ENCODE measurements at regions not wholly inside any gene's neighbourhood (a gene's known extent, or its start where the extent isn't known, plus 50 kb on each side); places are given as distances from the start of the nearest gene placed in this dataset.

DNA sequence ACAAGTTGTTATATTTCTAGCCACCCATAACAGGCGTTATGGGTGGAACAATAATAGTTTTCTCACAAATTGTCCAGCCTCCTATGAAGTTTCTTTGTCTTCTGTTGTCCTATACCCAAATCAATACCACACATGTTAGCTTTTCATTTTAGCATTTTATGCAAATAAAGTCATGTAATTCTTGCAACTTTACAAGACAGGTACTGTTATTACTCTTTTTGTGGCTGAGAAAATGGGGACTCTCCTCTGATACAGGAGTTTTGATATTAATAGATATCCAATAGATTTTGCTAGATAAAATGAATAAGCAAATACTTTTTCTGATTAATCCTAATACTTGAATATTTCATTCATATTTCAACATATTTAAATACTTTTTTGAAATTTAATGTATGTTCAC, 151.0 kb downstream of the PMAIP1 start:
- H3K36me3 Mint-ChIP-seq (ENCODE audit: low read depth): peaks cover 1% of the 10 kb centered on the region
- peaks cover 4% of the 10 kb centered on the region for H3K9me3 Mint-ChIP-seq (ENCODE audit: low read depth)
- H3K4me3 Mint-ChIP-seq (ENCODE audit: unreplicated experiment): no peak overlapping the region
- no peaks in the 10 kb centered on the region for H3K27me3 Mint-ChIP-seq (ENCODE audit: low read depth)
- no peak for DNase-seq (ENCODE audit: low spot score)
- TF ChIP-seq, protein P1, sequence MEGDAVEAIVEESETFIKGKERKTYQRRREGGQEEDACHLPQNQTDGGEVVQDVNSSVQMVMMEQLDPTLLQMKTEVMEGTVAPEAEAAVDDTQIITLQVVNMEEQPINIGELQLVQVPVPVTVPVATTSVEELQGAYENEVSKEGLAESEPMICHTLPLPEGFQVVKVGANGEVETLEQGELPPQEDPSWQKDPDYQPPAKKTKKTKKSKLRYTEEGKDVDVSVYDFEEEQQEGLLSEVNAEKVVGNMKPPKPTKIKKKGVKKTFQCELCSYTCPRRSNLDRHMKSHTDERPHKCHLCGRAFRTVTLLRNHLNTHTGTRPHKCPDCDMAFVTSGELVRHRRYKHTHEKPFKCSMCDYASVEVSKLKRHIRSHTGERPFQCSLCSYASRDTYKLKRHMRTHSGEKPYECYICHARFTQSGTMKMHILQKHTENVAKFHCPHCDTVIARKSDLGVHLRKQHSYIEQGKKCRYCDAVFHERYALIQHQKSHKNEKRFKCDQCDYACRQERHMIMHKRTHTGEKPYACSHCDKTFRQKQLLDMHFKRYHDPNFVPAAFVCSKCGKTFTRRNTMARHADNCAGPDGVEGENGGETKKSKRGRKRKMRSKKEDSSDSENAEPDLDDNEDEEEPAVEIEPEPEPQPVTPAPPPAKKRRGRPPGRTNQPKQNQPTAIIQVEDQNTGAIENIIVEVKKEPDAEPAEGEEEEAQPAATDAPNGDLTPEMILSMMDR (IDR thresholded peaks at IDR 0.05): no peak
- no peak overlapping the region for H3K27ac Mint-ChIP-seq (ENCODE audit: unreplicated experiment)
- H3K4me1 Mint-ChIP-seq (ENCODE audit: low read depth): peaks cover 10% of the 10 kb centered on the region

GRCh38 chr18:60049172-60049571, 149.4 kb downstream of the PMAIP1 start:
- TF ChIP-seq, protein P1 (IDR thresholded peaks at IDR 0.05): no peak
- no peak overlapping the region for H3K27ac Mint-ChIP-seq (ENCODE audit: unreplicated experiment)
- DNase-seq (ENCODE audit: low spot score): no peak
- H3K9me3 Mint-ChIP-seq (ENCODE audit: low read depth): peaks cover 4% of the 10 kb centered on the region
- H3K4me3 Mint-ChIP-seq (ENCODE audit: unreplicated experiment): no peak overlapping the region
- H3K4me1 Mint-ChIP-seq (ENCODE audit: low read depth): peaks cover 10% of the 10 kb centered on the region
- no peaks in the 10 kb centered on the region for H3K27me3 Mint-ChIP-seq (ENCODE audit: low read depth)
- peaks cover 1% of the 10 kb centered on the region for H3K36me3 Mint-ChIP-seq (ENCODE audit: low read depth)

DNA sequence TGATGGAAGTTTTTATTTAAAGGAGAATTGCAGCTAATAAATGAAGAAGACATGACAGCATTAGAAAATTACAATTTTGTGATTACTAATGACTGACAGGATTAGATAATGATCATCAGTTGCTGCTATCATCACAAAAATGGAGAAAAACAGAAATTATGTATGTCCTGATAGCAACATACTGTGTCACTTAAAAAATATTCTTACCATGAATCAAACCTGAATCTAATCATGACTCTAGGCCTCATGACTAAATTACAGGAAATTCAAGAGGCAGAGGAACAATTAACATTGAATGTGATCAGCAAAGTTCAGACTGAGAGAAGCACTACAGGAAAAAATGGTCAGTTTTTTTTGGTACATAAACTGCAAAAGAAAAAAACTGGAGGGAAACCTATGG, 147.8 kb downstream of the PMAIP1 start:
- H3K27ac Mint-ChIP-seq (ENCODE audit: unreplicated experiment): no peak overlapping the region
- H3K4me1 Mint-ChIP-seq (ENCODE audit: low read depth): no peaks in the 10 kb centered on the region
- H3K9me3 Mint-ChIP-seq (ENCODE audit: low read depth): peaks cover 4% of the 10 kb centered on the region
- DNase-seq (ENCODE audit: low spot score): no peak
- TF ChIP-seq, protein P1 (IDR thresholded peaks at IDR 0.05): no peak
- no peak overlapping the region for H3K4me3 Mint-ChIP-seq (ENCODE audit: unreplicated experiment)
- peaks cover 1% of the 10 kb centered on the region for H3K36me3 Mint-ChIP-seq (ENCODE audit: low read depth)
- no peaks in the 10 kb centered on the region for H3K27me3 Mint-ChIP-seq (ENCODE audit: low read depth)

DNA sequence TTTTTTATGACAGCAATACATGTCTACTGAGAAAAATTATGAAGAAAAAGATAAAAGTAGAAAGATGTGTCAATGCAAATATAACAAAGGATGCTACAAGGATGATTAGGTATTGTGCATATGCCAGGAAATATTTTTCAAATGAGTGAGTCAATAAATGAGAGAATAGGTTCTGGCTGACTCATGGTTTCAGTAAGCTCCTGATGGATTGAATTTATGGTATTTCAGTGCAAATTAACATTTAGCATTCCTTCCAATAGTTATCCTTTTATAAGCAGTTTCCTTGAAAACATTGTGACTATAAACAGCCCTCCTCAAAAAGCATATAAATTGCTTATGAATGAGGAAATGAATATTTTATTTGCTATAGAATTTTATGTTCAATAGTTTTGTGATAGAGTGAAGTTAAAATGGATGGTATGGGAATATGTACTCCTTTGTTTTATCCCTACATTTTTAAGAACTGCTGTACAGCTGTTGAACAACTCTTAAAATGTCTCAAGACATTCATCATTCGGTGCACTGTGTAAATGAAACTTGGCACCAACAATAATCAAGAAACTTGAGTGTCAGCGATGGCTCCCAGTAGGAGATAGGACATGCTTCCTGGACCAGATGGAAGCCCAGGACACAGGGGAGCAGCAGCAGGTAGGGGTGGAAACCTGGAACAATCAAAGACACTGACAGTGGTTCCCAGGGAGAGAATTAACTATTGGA, 144.7 kb downstream of the PMAIP1 start:
- H3K4me3 Mint-ChIP-seq (ENCODE audit: unreplicated experiment): no peak overlapping the region
- TF ChIP-seq, protein P1 (IDR thresholded peaks at IDR 0.05): no peak
- H3K27ac Mint-ChIP-seq (ENCODE audit: unreplicated experiment): no peak overlapping the region
- H3K4me1 Mint-ChIP-seq (ENCODE audit: low read depth): no peaks in the 10 kb centered on the region
- H3K36me3 Mint-ChIP-seq (ENCODE audit: low read depth): peaks cover 1% of the 10 kb centered on the region
- peaks cover 4% of the 10 kb centered on the region for H3K9me3 Mint-ChIP-seq (ENCODE audit: low read depth)
- H3K27me3 Mint-ChIP-seq (ENCODE audit: low read depth): peaks cover 4% of the 10 kb centered on the region
- DNase-seq (ENCODE audit: low spot score): no peak

GRCh38 chr18:60040971-60041370, 141.2 kb downstream of the PMAIP1 start:
- no peaks in the 10 kb centered on the region for H3K4me1 Mint-ChIP-seq (ENCODE audit: low read depth)
- DNase-seq (ENCODE audit: low spot score): no peak
- TF ChIP-seq, protein P1 (IDR thresholded peaks at IDR 0.05): no peak
- peaks cover 7% of the 10 kb centered on the region for H3K27me3 Mint-ChIP-seq (ENCODE audit: low read depth)
- no peak overlapping the region for H3K27ac Mint-ChIP-seq (ENCODE audit: unreplicated experiment)
- H3K36me3 Mint-ChIP-seq (ENCODE audit: low read depth): no peaks in the 10 kb centered on the region
- peaks cover 3% of the 10 kb centered on the region for H3K9me3 Mint-ChIP-seq (ENCODE audit: low read depth)
- no peak overlapping the region for H3K4me3 Mint-ChIP-seq (ENCODE audit: unreplicated experiment)

All from chondrocyte (in vitro differentiated cells).